Transverse colon (tissue), 1 donor: ENCODE measurements at regions not wholly inside any gene's neighbourhood (a gene's known extent, or its start where the extent isn't known, plus 50 kb on each side); places are given as distances from the start of the nearest gene placed in this dataset.

Experiments used
- EP300 ChIP-seq: sonication (generic); formaldehyde crosslinking; IDR thresholded peaks from one replicate; pipeline ENCODE4 v1.6.1; 2017; ENCODE audit warnings: antibody characterized with exemption, low read depth
- POLR2A ChIP-seq: fragments of 450-650 bp; IDR thresholded peaks from one replicate; pipeline ENCODE4 v1.6.1; 2016; ENCODE audit warnings: antibody characterized with exemption, mild to moderate bottlenecking, moderate library complexity

GRCh38 chr7:26512737-26513136 is 221.1 kb downstream of the SNX10 start:
- no peak for TF ChIP-seq EP300
- no peak for TF ChIP-seq POLR2A
